H9 (cell line): ENCODE measurements at regions not wholly inside any gene's neighbourhood (a gene's known extent, or its start where the extent isn't known, plus 50 kb on each side); places are given as distances from the start of the nearest gene placed in this dataset.

Experiments
- DNase-seq: peaks from one replicate; pipeline ENCODE4 v3.0.0-alpha.2; 2017
- H2AFZ ChIP-seq: one replicate; pipeline ENCODE4 v1.6.1; 2013; ENCODE audit warnings: mild to moderate bottlenecking, low read length, control low read depth, moderate library complexity
- H2AK5ac ChIP-seq: 2 replicates; pipeline ENCODE4 v1.6.1; 2013; ENCODE audit warnings: low read length, control low read depth, mixed read lengths; ENCODE audit not compliant: insufficient read length
- H2BK120ac ChIP-seq: one replicate; pipeline ENCODE4 v1.6.1; 2013; ENCODE audit warnings: low read depth, mild to moderate bottlenecking, low read length, control low read depth, inconsistent platforms; ENCODE audit not compliant: poor library complexity, severe bottlenecking
- H2BK12ac ChIP-seq: 2 replicates; pipeline ENCODE4 v1.6.1; 2013; ENCODE audit warnings: low read length, control low read depth, mixed read lengths, low read depth; ENCODE audit not compliant: insufficient read length
- H2BK15ac ChIP-seq: 2 replicates; pipeline ENCODE4 v1.6.1; 2013; ENCODE audit warnings: low read depth, low read length, control low read depth
- H2BK20ac ChIP-seq: one replicate; pipeline ENCODE4 v1.6.1; 2013; ENCODE audit warnings: low read depth, mild to moderate bottlenecking, low read length, control low read depth, inconsistent platforms; ENCODE audit not compliant: poor library complexity, severe bottlenecking
- H2BK5ac ChIP-seq: 2 replicates; pipeline ENCODE4 v1.6.1; 2013; ENCODE audit warnings: low read length, control low read depth, mixed read lengths; ENCODE audit not compliant: insufficient read length
- H3K14ac ChIP-seq: 2 replicates; pipeline ENCODE4 v1.6.1; 2013; ENCODE audit warnings: low read length, control low read depth; ENCODE audit not compliant: insufficient read depth
- H3K18ac ChIP-seq: 2 replicates; pipeline ENCODE4 v1.6.1; 2013; ENCODE audit warnings: low read depth, mild to moderate bottlenecking, mixed read lengths, low read length, control low read depth; ENCODE audit not compliant: insufficient read length
- H3K23ac ChIP-seq: 2 replicates; pipeline ENCODE4 v1.6.1; 2013; ENCODE audit warnings: low read length, control low read depth, mixed read lengths, low read depth; ENCODE audit not compliant: insufficient read length
- H3K23me2 ChIP-seq: 2 replicates; pipeline ENCODE4 v1.6.1; 2013; ENCODE audit warnings: low read depth, mild to moderate bottlenecking, mixed read lengths, low read length, control low read depth; ENCODE audit not compliant: insufficient read length, poor library complexity, severe bottlenecking
- H3K27ac ChIP-seq: 2 replicates; pipeline ENCODE4 v1.5.1; 2013; ENCODE audit warnings: low read length, control low read depth, mixed read lengths, low read depth; ENCODE audit not compliant: insufficient read length
- H3K27me3 ChIP-seq: 2 replicates; pipeline ENCODE4 v1.6.1; 2013; ENCODE audit warnings: low read length, control low read depth, inconsistent platforms; ENCODE audit not compliant: insufficient read depth
- H3K4ac ChIP-seq: 2 replicates; pipeline ENCODE4 v1.6.1; 2013; ENCODE audit warnings: low read depth, mild to moderate bottlenecking, control low read depth, inconsistent platforms, low read length, moderate library complexity
- H3K4me1 ChIP-seq: 2 replicates; pipeline ENCODE4 v1.6.1; 2013; ENCODE audit warnings: low read length, control low read depth, inconsistent platforms; ENCODE audit not compliant: insufficient read depth
- H3K4me2 ChIP-seq: 2 replicates; pipeline ENCODE4 v1.6.1; 2013; ENCODE audit warnings: low read length, control low read depth, mixed read lengths; ENCODE audit not compliant: insufficient read length, insufficient read depth
- H3K56ac ChIP-seq: 2 replicates; pipeline ENCODE4 v1.6.1; 2013; ENCODE audit warnings: low read depth, mild to moderate bottlenecking, mixed read lengths, low read length, control low read depth; ENCODE audit not compliant: insufficient read length
- H3K79me1 ChIP-seq: 2 replicates; pipeline ENCODE4 v1.6.1; 2013; ENCODE audit warnings: low read depth, mild to moderate bottlenecking, moderate library complexity, low read length, control low read depth, inconsistent platforms; ENCODE audit not compliant: insufficient read depth, poor library complexity, severe bottlenecking
- H3K79me2 ChIP-seq: 2 replicates; pipeline ENCODE4 v1.6.1; 2013; ENCODE audit warnings: low read length, control low read depth, inconsistent platforms; ENCODE audit not compliant: insufficient read depth
- H3K9ac ChIP-seq: 2 replicates; pipeline ENCODE4 v1.6.1; 2013; ENCODE audit warnings: low read length, control low read depth, mixed read lengths; ENCODE audit not compliant: insufficient read length; ENCODE audit errors: extremely low read depth
- H3K9me3 ChIP-seq: one replicate; pipeline ENCODE4 v1.6.1; 2013; ENCODE audit warnings: low read depth, low read length, inconsistent platforms; ENCODE audit not compliant: control insufficient read depth
- H3T11ph ChIP-seq: one replicate; pipeline ENCODE4 v1.6.1; 2013; ENCODE audit warnings: mild to moderate bottlenecking, low read length, control low read depth, inconsistent platforms
- H4K20me1 ChIP-seq: one replicate; pipeline ENCODE4 v1.6.1; 2013; ENCODE audit not compliant: control insufficient read depth, insufficient read length, insufficient read depth
- H4K5ac ChIP-seq: 2 replicates; pipeline ENCODE4 v1.6.1; 2013; ENCODE audit warnings: low read depth, mild to moderate bottlenecking, mixed read lengths, low read length, control low read depth; ENCODE audit not compliant: insufficient read length
- H4K8ac ChIP-seq: replicated peaks from 2 replicates; pipeline ENCODE4 v1.6.1; 2013; ENCODE audit warnings: low read length, control low read depth, mixed read lengths, low read depth; ENCODE audit not compliant: insufficient read length
- H4K91ac ChIP-seq: 2 replicates; pipeline ENCODE4 v1.6.1; 2013; ENCODE audit warnings: low read depth, mild to moderate bottlenecking, moderate library complexity, mixed read lengths, low read length, control low read depth; ENCODE audit not compliant: insufficient read length
- H3K27ac Mint-ChIP-seq, 3 experiments: 2 replicates in 2 of 3; 3 replicates in 1 of 3; pipeline ENCODE4 v1.8.0; 2020 to 2021; ENCODE audit warnings: mixed read lengths in 3 of 3, mild to moderate bottlenecking in 1 of 3, moderate library complexity in 1 of 3
- H3K27me3 Mint-ChIP-seq: 2 replicates; pipeline ENCODE4 v1.8.0; 2021; ENCODE audit warnings: low read depth, mild to moderate bottlenecking, moderate library complexity, mixed read lengths
- H3K36me3 Mint-ChIP-seq, 3 experiments: 2 replicates in 2 of 3; 3 replicates in 1 of 3; pipeline ENCODE4 v1.8.0; 2020 to 2021; ENCODE audit warnings: low read depth in 3 of 3, mixed read lengths in 3 of 3; ENCODE audit not compliant: insufficient read depth in 1 of 3
- H3K4me1 Mint-ChIP-seq, 2 experiments: 2 replicates each; pipeline ENCODE4 v1.8.0; 2020; ENCODE audit warnings: mixed read lengths in 2 of 2
- H3K4me3 Mint-ChIP-seq, 2 experiments: 2 replicates in 1 of 2; 3 replicates in 1 of 2; pipeline ENCODE4 v1.8.0; 2020 to 2021; ENCODE audit warnings: mild to moderate bottlenecking in 2 of 2, mixed read lengths in 2 of 2, moderate library complexity in 1 of 2
- H3K9me3 Mint-ChIP-seq, 2 experiments: 2 replicates in 1 of 2; 3 replicates in 1 of 2; pipeline ENCODE4 v1.8.0; 2020; ENCODE audit warnings: mild to moderate bottlenecking in 2 of 2, mixed read lengths in 2 of 2, moderate library complexity in 1 of 2
- WGBS: extraction: QIAGEN DNeasy Blood & Tissue Kit; methylation state at CpG from one replicate; pipeline ENCODE4 v1.1.7; 2013; ENCODE audit warnings: missing lambda C conversion rate, low lambda C conversion rate, mixed read lengths; ENCODE audit not compliant: insufficient read length; ENCODE audit errors: extremely low coverage; 5-methylcytosine and 5-hydroxymethylcytosine counted together
- TF ChIP-seq, protein P1 (sequence below): fragments of 200-600 bp; sonication (generic); conservative IDR thresholded peaks from 3 replicates; pipeline ENCODE4 v1.8.0; 2021; ENCODE audit warnings: antibody characterized with exemption, mild to moderate bottlenecking

DNA sequence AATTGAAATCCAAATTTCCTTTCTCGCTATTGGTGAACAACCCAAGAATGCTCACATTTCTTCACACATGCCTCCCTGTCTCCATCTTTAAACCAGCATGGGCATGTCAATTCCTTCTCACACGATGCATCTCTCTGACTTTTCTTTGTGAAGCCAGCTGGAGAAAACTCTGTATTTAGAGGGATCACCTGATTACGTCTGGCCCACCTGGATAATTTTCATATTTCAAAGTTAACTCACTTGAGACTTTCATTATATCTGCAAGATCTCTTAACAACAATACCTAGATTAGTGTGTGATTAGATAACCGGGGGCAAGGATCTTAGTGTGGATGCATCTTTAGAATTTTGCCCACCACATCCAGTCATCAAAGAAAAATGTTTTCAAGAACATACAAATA lies 164.0 kb downstream of the TMEM47 start:
- H3K79me1 ChIP-seq, result no peaks in the 10 kb centered on the region
- peaks cover 0 to 35% of the 10 kb centered on the region in 2 experiments; a peak in 3 of 5 replicates for H3K9me3 Mint-ChIP-seq
- H2BK20ac ChIP-seq, result no peak overlapping the region
- no peak overlapping the region for H3K4me2 ChIP-seq
- no peak overlapping the region for H3K18ac ChIP-seq
- no peaks in the 10 kb centered on the region for H3K79me2 ChIP-seq
- DNase-seq, result no peak
- H4K5ac ChIP-seq, result no peak overlapping the region
- H3K14ac ChIP-seq, result no peak overlapping the region
- H3K27ac ChIP-seq, result no peak overlapping the region
- no peaks in the 10 kb centered on the region for H3K27me3 ChIP-seq
- no peak overlapping the region for H4K8ac ChIP-seq
- H3K27me3 Mint-ChIP-seq, result no peaks in the 10 kb centered on the region
- H2BK15ac ChIP-seq, result no peak overlapping the region
- no peak overlapping the region for H2AFZ ChIP-seq
- no peak overlapping the region for H2AK5ac ChIP-seq
- H3K4me1 Mint-ChIP-seq, result no peaks in the 10 kb centered on the region
- no peak overlapping the region for H3T11ph ChIP-seq
- no peaks in the 10 kb centered on the region for H3K4me1 ChIP-seq
- TF ChIP-seq, protein P1, sequence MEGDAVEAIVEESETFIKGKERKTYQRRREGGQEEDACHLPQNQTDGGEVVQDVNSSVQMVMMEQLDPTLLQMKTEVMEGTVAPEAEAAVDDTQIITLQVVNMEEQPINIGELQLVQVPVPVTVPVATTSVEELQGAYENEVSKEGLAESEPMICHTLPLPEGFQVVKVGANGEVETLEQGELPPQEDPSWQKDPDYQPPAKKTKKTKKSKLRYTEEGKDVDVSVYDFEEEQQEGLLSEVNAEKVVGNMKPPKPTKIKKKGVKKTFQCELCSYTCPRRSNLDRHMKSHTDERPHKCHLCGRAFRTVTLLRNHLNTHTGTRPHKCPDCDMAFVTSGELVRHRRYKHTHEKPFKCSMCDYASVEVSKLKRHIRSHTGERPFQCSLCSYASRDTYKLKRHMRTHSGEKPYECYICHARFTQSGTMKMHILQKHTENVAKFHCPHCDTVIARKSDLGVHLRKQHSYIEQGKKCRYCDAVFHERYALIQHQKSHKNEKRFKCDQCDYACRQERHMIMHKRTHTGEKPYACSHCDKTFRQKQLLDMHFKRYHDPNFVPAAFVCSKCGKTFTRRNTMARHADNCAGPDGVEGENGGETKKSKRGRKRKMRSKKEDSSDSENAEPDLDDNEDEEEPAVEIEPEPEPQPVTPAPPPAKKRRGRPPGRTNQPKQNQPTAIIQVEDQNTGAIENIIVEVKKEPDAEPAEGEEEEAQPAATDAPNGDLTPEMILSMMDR, result no peak
- no peak overlapping the region for H3K23ac ChIP-seq
- H3K4ac ChIP-seq, result no peak overlapping the region
- no peak overlapping the region for H3K27ac Mint-ChIP-seq
- no CpG with 5 or more reads among the region's 4 CpGs for WGBS
- H3K9me3 ChIP-seq, result no peaks in the 10 kb centered on the region
- no peak overlapping the region for H3K56ac ChIP-seq
- H4K91ac ChIP-seq, result no peak overlapping the region
- H4K20me1 ChIP-seq, result no peaks in the 10 kb centered on the region
- H3K36me3 Mint-ChIP-seq, result peaks cover 0 to 4% (median 0%) of the 10 kb centered on the region in 3 experiments; a peak in 3 of 7 replicates
- no peaks in the 10 kb centered on the region for H3K23me2 ChIP-seq
- no peak overlapping the region for H2BK120ac ChIP-seq
- no peak overlapping the region for H2BK12ac ChIP-seq
- no peak overlapping the region for H2BK5ac ChIP-seq
- H3K9ac ChIP-seq, result no peak overlapping the region
- no peak overlapping the region for H3K4me3 Mint-ChIP-seq
